Gastrocnemius medialis (tissue), 4 donors: ENCODE measurements at regions not wholly inside any gene's neighbourhood (a gene's known extent, or its start where the extent isn't known, plus 50 kb on each side); places are given as distances from the start of the nearest gene placed in this dataset.

Source experiments
- CTCF ChIP-seq, 5 experiments: fragments of 450-650 bp in 3 of 5; fragments of 200-600 bp in 2 of 5; sonication (generic) in 2 of 5; IDR thresholded peaks in 4 of 5; conservative IDR thresholded peaks in 1 of 5; 1 replicate in 4 of 5; 2 replicates in 1 of 5; pipeline ENCODE4 v1.5.1; 2016 to 2019; ENCODE audit warnings: antibody characterized with exemption in 5 of 5, mild to moderate bottlenecking in 3 of 5, moderate library complexity in 3 of 5
- POLR2A ChIP-seq, 2 donors: fragments of 450-650 bp; IDR thresholded peaks; one replicate each; pipeline ENCODE4 v1.6.1; 2017; ENCODE audit warnings: antibody characterized with exemption in 2 of 2, mild to moderate bottlenecking in 2 of 2, moderate library complexity in 2 of 2

- TF ChIP-seq POLR2A (IDR thresholded peaks at IDR 0.05) (no peak), CTCF (IDR thresholded peaks at IDR 0.05 in 4 of 5, conservative IDR thresholded peaks at IDR 0.05 in 1 of 5) (no peak)
Observed at GRCh38 chr20:10790013-10790412, 116.2 kb upstream of the JAG1 start.
